ENCODE measurements at regions not wholly inside any gene's neighbourhood (a gene's known extent, or its start where the extent isn't known, plus 50 kb on each side); places are given as distances from the start of the nearest gene placed in this dataset.

GRCh38 chr20:60934724-60935123, 317.3 kb upstream of the CDH4 start:
- TF ChIP-seq POLR2A (IDR thresholded peaks at IDR 0.05; ENCODE audit: low read depth, low read length) (no peak), NFE2L2 (IDR thresholded peaks at IDR 0.05; ENCODE audit: low read depth, low read length) (no peak)
- Histone ChIP-seq H2AK5ac (ENCODE audit: low read depth, low read length) (no peak overlapping the region), H2BK5ac (ENCODE audit: low read depth, low read length, poor library complexity, severe bottlenecking) (no peak overlapping the region), H3K4me2 (ENCODE audit: low read depth, low read length) (no peak overlapping the region), H3K14ac (replicated peaks; ENCODE audit: low read depth, low read length) (no peak overlapping the region), H3K36me3 (ENCODE audit: control insufficient read depth, insufficient read depth, low read length) (no peaks in the 10 kb centered on the region), H3K56ac (ENCODE audit: extremely low read depth, insufficient read depth, low read length) (no peak overlapping the region), H3K79me1 (ENCODE audit: low read depth in 1 of 2, low read length in 2 of 2) (no peaks in the 10 kb centered on the region), H4K5ac (ENCODE audit: low read depth, low read length) (no peak overlapping the region), H2AFZ (replicated peaks; ENCODE audit: low read length, poor library complexity) (no peak overlapping the region), H3K27me3 (ENCODE audit: control insufficient read depth, insufficient read depth, low read length) (no peaks in the 10 kb centered on the region), H4K20me1 (ENCODE audit: insufficient read depth, low read length) (no peaks in the 10 kb centered on the region), H2AK9ac (replicated peaks; ENCODE audit: low read depth, low read length, poor library complexity) (no peak overlapping the region), H3K4me1 (ENCODE audit: control insufficient read depth, insufficient read depth, low read length) (no peaks in the 10 kb centered on the region), H2BK20ac (ENCODE audit: low read depth, low read length) (no peak overlapping the region), H3K9me1 (ENCODE audit: insufficient read depth, low read length) (no peaks in the 10 kb centered on the region), H3K23ac (ENCODE audit: low read depth, low read length) (no peak overlapping the region), H3K9me3 (ENCODE audit: control insufficient read depth, insufficient read depth, low read length) (peaks cover 15% of the 10 kb centered on the region; the same call in 1 of the 2 replicates), H2BK15ac (ENCODE audit: low read depth, low read length) (no peak overlapping the region), H4K8ac (ENCODE audit: low read depth in 2 of 2, low read length in 2 of 2) (no peak overlapping the region), H3K18ac (ENCODE audit: low read depth, low read length) (no peak overlapping the region), H3K4me3 (ENCODE audit: insufficient read depth, low read depth, low read length) (no peak overlapping the region), H3K4ac (ENCODE audit: low read depth, low read length) (no peak overlapping the region), H3K9ac (ENCODE audit: low read depth, low read length) (no peak overlapping the region), H3K27ac (ENCODE audit: insufficient read depth, low read length) (no peak overlapping the region), H2BK120ac (ENCODE audit: low read depth, low read length) (no peak overlapping the region), H4K91ac (ENCODE audit: insufficient read depth, low read depth, low read length) (no peak overlapping the region)
- intact Hi-C loops (cut with micrococcal nuclease) (no loop called here), dilution Hi-C loops (cut with HindIII; ENCODE audit: low sequenced_read_pairs, unreplicated experiment) (no loop called here), in situ Hi-C loops (cut with MboI; ENCODE audit: low sequenced_read_pairs) (no loop called here)
- CTCF ChIA-PET: no interaction called here
- no peak for DNase-seq
- BruUV-seq (replicated peaks): no TSS peak
- no peak for ATAC-seq (ENCODE audit: low read depth)
- no CpG with 5 or more reads among the region's 3 CpGs for WGBS, 2 experiments (ENCODE audit: extremely low coverage in 2 of 2, insufficient read length in 1 of 2)
- POLR2A ChIA-PET (ENCODE audit: unreplicated experiment): no interaction called here
